HCT116 (cell line): ENCODE measurements at regions not wholly inside any gene's neighbourhood (a gene's known extent, or its start where the extent isn't known, plus 50 kb on each side); places are given as distances from the start of the nearest gene placed in this dataset.

ENCODE experiments used
- ELF1 ChIP-seq: IDR thresholded peaks from 2 replicates; pipeline ENCODE4 v1.6.1; 2012; ENCODE audit warnings: low read depth, borderline replicate concordance
- EZH2phosphoT487 ChIP-seq: fragments of 200-600 bp; IDR thresholded peaks from 2 replicates; pipeline ENCODE4 v1.6.1; 2018; ENCODE audit warnings: antibody characterized with exemption, borderline replicate concordance
- POLR2A ChIP-seq: IDR thresholded peaks from 2 replicates; pipeline ENCODE4 v1.7.0; 2011; ENCODE audit warnings: borderline replicate concordance; ENCODE audit not compliant: insufficient read depth, insufficient read length; ENCODE audit errors: extremely low read depth

DNA sequence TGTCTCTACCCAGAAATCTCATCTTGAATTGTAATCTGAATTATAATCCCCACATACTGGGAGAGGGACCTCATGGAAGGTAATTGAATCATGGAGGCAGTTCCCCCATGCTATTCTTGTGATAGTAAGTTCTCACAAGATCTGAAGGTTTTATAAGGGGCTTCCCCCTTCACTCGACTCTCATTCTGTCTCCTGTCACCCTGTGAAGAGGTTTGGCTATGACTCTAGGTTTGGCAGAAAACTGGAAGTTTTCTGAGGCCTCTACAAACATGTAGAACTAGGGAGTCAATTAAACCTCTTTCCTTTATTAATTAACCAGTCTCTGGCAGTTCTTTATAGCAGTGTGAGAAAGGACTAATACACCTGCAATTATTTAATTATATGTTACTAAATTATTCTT lies 125.2 kb upstream of the TGFBR2 start:
- TF ChIP-seq ELF1: no peak
- no peak for TF ChIP-seq EZH2phosphoT487
- TF ChIP-seq POLR2A: no peak
